Stimulated activated CD4-positive, alpha-beta T cell treated with anti-CD3 and anti-CD28 coated beads, TNF-alpha, amount 100 ng/mL, for 48 hours (primary cell): ENCODE measurements at regions not wholly inside any gene's neighbourhood (a gene's known extent, or its start where the extent isn't known, plus 50 kb on each side); places are given as distances from the start of the nearest gene placed in this dataset.
A peak's percentile ranks its signal among the peaks of the same experiment; 100 is the strongest.
"Not testable (repeated sequence)": the region's sequence is repeated elsewhere in the genome, so short reads cannot be mapped to it uniquely, and the experiment has no call there.

Experiments
- DNase-seq, 3 donors: peaks; one replicate each; pipeline ENCODE4 v3.0.0-alpha.2; 2020; ENCODE audit warnings: low read depth in 3 of 3

DNA sequence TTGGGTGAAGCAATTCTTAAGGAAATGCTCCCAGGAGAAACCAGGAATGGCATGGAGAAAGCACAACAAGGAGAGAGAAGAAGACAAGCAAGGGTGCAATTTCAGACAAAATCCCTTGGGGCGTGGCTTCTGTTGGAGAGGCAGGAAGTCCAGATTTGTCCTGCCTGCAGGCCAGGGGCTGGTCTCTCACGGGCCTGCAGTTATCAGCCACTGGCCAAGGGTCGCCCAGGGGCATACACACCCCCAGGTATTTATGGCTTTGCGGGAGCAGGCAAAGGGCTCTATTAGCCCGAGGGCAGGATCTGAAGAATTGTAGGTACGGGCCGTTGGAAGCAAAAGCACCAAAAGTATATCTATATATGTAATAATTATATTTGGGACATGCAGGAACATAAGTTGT is 87.7 kb downstream of the IYD start:
- DNase-seq, result no peak

DNA sequence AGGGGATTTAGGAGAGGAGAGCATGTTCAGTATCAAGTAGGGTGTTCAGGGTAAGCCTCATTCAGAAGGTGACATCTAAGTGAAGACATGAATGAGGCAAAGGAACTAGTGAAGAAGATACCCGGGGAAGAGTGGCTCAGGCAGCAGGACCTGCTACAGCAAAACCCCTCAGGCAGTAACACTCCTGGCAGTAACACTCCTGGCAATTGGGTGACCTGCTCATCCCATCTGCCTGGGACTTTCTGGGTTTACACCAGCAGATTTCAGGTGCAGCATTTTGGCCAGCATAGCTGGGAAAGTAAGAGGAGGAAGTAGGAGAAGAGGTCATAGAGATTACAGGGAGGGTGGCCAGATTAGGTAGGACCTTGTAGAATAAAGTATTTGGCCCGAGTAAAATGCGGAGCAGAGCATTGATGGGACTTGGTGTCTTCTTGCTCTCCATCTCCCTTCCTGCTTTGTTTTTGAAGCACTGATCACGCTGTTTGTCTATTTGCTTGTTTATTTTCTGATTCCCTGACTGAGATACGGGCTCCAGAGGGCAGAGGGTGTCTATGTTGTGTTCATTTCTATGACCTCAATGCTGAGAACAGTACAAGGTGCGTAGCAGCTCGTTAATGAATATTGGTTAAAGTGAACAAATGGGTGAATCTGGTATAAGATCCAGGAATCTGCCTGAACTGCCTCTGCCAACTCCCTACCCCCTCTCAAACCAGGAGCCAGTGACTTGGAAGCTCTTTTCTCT is 88.3 kb downstream of the IYD start:
- DNase-seq, result no peak

DNA sequence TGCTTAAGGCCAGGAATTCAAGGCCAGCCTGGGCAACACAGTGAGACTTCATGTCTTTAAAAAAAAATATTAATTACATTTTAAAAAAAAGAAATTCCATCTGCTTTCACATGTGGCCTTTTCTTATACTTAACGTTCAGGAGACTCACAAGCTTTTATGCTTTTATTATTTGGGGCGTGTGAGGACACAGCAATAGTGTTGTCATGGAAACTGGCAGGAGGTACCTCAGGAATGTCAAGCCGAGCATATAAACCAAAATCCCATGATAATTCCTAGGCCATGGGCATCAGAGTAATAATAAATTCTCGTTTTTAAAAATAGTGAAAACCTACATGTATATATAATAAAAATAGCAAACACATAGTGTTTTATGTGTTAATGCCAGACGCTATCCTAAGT is 89.8 kb downstream of the IYD start:
- no peak for DNase-seq

DNA sequence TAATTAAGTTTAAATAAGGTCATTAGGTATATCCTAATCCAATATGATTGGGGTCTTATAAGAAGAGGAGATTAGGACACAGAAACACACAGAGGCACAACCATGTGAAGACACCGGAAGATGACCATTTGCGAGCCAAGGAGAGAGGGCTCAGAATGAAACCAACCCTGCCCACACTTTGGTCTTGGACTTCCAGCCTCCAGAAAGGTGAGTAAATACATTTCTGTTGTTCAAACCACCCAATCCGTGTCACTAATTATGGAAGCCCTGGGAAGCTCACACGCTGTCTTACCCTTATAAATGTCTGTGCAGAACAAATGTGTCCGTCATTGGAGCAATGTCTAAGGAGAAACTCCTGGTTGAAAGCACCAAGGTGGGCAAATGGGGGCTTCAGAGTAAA is 95.0 kb downstream of the IYD start:
- DNase-seq, result no peak

DNA sequence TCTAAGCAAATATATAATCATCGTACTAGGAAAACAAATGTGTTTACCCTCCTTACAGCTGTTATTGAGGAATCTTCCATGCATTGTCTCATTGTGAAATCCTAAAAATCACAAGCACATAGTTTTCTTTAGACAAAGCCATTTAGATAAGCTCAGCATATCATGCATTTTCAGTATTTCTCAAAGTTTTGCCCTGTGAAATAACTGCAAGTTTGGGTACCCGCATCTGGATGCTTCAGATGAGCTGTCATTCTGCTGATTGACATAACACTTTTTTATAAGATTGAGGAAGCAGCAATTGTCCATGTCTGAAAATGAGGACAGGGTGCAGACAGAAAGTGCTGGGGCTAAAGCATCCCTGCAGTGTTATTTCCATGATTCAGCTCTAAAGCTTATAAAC is 96.2 kb downstream of the IYD start:
- DNase-seq, result no peak

DNA sequence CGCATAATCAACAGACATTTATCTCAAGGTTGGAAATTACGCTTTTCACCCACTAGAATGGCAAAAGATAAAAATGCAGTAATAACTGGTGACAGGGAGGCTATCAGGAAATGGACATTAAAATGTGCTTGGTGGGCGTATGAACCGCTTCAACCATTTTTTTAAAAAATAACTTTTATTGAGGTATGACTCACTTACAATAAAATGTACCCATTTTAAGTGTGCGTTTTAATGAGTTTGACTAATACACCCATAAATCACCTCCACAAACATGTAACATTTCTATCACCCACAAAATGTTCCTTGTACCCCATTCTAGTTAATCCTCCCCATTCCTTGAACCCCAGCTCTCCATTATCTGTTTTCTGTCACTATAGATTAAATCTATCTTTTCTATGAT is 96.8 kb downstream of the IYD start:
- no peak for DNase-seq

DNA sequence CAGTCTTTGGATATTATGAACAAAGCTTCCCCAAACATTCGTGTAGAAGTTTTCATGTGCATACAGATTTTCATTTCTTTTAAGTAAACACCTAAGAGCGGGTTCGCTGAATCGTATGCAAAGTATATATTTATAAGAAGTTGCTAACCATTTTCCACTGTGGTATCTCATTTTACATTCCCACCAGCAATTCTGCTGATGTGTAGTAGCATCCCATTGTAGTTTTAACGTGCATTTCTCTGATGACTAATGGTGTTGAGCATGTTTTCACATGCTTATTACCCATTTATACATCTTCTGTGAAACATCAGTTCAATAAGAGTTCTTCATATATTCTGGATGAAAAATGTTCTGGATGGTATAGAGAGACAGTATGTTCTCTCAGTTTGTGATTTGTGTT is 97.4 kb downstream of the IYD start:
- DNase-seq, result no peak

DNA sequence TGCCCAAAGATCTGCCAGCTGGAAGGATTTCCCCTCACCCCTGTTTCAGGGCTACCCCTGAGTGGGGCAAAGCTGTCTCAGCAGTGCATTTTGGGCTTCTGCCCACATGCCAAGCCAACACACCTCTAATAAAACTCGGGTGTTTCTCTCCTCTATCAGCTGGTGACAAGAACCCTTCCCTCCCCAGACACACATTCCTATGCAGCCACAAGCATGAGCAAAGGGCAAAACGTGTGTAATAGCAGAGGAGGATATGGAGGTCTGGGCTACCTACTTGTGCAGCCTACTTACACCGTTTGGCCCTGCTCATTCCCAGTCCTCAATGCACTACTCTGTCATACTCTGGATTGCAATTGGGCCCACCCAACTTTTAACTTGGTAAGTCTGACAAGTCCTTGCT is 101.3 kb downstream of the IYD start:
- DNase-seq, result no peak

DNA sequence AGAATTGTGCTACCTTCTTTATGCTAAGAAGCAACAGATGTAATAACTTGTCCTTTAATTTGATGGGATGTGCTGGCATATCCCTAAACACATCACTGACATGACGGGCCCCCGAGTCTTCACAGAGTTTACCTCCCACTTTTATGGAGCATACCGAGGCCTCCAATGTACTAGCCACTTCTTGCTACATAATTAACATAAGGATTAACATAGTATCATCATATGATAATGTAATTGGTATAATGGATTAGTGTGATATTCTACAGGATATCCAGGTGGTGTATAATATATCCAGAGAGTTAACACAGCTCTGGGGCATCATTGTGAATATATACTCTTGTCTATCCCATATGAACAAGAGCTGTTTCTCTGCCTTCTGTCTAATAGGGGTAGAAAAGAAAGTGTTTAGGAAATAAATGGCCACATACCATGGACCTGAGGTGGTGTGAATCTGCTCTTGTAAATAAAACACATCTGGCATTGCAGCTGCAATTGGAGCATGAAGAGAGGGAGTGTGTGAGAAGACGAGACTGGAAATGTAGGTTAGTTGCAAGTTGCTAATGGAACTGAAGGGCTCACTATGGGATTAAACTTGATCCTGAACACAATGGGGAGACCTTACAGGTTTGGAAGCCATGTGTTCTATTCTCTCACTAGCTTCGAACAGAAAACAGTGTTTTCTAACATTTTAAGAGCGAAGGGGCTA is 102.3 kb downstream of the IYD start:
- no peak for DNase-seq

DNA sequence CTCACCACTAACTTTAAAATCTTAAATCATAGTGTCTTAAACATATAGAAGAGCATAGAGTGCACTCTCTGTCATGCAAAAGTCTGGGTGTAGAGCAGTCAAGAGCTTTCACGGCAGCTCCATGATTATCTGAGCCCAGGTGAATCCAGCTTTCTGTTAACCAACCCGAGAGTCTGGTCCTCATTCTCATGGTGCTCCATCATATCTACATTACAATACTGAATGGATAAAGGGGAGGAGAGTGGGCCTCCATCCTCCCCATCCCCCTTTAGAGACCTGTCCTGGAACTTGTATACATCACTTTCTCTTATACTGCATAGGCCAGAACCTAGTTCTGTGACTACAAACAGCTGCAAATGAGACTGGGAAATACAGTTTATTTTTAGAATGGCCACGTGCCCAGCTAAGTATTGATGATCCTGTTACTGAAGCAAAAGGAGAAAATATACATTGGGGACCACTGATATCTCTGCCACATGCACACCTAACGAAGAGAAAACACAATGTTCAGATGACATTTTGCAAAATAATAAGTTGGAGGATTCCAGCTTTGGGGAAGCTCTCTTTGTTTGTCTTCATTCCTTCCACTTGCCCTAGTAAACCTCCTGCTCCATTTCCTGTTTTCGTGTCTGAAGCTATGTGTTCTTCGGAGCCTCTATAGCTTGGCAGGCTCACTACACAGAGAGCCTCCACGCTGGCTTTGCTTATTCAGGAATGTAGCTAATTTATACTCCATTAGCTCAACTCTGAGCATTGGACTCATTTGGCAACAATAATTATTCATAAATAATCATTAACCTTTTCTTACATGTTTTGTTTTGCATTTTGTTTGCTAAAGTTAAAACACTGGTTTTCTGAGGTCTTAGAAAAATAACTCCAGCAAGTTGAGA is 110.1 kb downstream of the IYD start:
- no peak for DNase-seq

DNA sequence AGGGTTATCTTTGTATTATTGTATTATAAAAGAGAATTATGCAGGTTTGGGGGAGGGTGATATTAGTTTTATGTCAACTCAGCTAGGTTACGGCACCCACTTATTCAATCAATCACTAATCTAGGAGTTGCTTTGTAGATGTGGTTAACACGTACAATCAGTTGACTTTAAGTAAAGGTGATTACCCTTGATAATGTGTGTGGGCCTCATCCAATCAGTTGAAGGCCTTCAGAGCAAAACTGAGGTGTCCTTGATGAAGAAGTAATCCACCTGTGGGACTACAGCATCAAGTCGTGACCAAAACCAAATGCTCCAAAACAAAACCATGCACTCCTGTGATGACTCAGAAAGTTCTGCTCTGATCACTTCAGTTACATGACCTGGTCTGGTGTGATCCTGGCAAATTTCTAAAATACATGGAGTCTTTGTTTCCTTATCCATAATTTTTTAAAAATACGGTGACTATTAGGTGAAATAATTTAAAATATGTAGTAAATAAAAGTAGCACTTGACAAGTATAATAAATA is 114.1 kb downstream of the IYD start:
- no peak for DNase-seq

DNA sequence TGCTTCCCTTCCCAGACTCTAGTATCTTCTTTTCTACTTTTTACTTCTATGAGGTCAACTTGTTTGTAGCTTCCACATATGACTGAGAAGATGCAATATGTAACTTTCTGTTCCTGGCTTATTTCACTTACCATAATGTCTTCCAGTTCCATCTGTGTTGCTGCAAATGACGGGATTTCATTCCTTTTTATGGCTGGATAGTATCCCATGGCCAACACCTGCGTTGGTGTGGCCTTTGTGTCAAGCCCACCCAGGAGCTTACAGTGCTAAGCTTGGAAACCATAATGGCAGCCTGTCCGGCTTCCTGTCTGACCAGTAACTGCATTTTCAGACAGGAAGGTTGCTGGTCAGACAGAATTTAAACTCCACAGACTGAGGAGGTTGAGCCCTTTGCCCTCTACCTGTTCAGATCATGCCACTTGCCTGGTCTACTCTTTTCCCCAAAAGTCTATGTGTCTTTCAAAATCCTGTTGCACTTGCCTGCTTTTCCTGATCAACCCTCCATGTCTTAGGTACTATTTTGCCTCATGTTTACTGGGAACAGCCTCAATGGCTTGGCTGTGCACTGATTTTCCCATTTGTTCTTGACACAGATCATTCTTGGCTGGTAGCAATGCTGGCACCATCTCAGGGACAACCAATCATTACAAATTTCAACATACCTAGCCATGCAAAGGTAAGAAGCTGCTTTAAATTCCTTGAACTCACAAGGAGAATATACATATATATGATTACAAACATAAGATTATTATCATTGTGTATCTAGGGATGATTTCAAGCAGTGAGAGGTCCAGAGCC is 114.3 kb upstream of the PLEKHG1 start:
- no peak for DNase-seq

DNA sequence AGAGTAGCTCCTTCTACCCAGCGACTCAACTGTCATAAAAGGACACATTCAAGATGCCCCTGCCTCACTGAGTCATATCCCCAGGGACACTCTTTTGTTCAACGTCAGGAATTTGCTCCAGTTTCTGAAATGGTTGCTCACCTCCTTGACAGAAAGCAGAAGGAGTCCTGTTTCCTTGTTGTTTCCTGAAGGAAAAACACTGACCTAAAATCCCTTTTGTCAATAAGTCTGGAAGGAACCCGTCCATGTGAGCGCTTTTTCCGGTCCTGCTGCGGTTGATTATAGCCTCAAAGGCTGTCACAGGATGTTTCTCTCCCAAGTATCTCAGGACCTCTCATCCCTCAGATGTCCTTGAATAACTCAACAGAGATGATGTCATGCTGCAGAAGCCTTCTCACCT is 113.6 kb upstream of the PLEKHG1 start:
- DNase-seq, result no peak

DNA sequence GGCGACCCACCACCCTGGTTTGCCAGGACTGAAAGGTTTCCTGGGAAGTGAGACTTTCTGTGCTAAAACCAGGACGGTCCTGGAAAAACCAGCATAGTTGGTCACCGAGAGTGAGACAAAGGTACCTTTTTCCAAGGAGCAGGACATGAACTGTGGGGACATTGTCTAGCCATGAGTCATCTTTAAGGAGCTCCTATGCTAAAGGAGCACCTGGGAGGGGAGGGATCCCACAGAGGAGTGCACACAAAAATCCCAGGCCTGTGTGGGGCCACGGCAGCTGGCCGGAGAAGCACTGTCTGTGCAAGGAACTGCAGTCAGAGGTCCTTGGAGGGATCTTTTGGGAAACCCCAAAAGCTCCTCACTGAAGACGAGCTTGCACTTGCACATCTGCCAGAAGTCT is 109.1 kb upstream of the PLEKHG1 start:
- no peak for DNase-seq

DNA sequence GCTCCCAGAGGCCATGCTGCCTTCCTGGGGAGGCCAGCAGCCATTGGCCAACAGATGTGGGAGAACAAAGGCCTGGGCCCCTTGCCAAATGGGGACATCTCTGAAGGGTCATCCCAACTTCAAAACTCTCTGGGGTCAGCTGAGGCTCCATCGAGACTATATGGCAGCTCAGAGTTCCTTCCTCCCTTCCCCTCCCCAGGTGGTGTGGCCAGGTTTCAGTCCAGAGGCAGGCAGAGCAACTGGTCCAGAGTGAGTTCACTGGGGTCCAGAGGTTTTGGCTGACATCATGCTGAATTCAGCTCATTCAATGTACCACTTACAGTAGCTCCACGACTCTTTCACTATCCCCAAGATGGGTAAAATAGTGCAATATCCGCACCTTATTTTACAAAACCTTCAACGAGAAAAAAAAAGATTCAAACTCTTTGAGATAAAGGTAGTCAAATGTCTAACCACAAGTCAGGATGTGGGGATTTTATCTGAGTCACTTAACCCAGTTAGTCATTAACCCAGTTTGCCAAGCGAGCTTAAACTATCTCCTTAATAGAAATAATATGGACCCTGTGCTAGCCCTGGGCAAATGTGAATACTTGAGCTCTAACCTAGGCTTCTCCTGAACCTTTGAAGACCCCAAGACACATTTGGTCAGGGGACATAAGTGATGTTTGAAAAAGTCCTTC is 108.4 kb upstream of the PLEKHG1 start:
- peak in 1 of 3 donors; percentile 11 for DNase-seq

DNA sequence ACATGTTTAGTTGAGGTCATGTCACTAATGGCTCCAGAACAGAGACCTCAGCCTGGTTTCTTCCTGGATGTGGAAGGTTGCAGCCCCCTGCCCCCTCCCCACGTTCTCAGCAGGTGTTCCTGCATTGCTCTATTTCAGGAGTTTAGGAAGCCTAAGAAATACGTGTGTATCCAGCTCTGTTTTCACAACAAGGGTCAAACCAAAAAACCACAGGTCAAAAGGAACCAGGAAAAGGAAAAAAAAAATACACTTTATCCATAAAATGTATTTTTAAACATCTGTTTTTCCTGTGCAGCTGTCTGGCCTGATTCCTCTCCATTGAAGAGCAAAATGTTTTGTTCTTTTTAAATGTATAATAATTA is 107.9 kb upstream of the PLEKHG1 start:
- DNase-seq, result no peak

DNA sequence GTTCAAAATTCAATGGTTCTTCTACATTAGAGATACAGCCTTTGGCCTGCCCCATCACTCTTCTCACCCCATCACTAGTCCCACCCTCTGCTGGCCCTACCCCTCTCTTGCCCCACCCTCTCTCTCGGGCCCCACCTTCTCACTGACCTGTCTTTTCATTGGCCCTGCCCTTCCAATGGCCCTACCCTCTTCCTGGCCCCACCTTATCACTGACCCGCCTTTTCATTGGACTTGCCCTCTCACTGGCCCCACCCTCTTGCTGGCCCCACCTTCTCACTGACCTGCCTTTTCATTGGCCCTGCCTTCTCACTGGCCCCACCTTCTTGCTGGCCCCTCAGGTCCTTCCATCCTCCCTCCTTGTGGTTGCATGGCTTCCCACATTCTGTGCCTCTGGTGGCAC is 107.2 kb upstream of the PLEKHG1 start:
- DNase-seq, result no peak

DNA sequence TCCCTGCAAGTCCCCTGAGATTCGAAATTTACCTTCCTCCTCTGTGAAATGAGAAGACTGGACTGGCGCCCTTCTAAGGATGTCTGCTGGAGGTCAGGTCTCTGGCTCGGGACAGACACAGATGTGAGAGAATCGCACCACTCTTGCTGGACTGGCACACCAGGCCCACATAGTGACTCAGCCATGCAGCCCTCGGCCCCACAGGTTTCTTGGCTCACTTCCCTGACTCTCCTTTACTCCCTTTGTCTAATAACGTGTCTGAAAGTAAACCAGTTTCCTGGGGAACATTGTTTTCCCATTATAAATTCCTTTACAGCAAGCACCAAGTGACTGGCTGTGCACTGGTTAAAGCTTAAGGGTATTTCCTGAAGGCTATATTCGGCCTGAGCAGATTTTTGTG is 106.7 kb upstream of the PLEKHG1 start:
- DNase-seq, result no peak

DNA sequence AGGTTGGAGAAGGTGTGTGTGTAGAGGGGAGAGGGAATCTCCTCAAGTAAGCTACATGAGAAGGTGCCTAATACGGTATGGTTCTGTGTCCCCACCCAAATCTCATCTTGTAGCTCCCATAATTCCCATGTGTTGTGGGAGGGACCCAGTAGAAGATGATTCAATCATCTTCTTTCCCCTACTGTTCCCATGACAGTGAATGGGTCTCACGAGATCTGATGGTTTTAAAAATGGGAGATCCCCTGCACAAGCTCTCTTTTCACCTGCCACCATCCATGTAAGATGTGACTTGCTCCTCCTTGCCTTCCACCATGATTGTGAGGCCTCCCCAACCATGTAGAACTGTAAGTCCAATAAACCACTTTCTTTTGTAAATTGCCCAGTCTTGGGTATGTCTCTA is 106.1 kb upstream of the PLEKHG1 start:
- DNase-seq, result not testable (repeated sequence)

DNA sequence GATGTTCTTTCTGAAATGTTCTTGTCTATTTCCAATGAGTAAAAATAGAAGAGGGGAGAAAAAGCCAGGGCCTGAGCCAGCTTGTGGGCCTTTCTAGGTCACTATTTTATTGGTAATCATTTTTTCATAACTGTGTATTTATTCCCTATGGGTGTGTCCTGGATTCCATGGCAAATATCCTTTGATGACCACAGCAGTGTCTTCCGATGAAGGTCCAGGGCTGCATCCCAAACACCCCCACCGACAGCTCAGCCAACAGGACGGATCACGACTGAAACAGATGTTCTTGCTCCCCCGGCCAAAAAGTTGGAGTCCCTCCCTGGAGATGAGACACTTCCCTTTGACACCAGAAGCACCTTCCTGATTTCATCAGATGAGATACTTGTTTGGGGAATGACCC is 105.4 kb upstream of the PLEKHG1 start:
- no peak for DNase-seq

DNA sequence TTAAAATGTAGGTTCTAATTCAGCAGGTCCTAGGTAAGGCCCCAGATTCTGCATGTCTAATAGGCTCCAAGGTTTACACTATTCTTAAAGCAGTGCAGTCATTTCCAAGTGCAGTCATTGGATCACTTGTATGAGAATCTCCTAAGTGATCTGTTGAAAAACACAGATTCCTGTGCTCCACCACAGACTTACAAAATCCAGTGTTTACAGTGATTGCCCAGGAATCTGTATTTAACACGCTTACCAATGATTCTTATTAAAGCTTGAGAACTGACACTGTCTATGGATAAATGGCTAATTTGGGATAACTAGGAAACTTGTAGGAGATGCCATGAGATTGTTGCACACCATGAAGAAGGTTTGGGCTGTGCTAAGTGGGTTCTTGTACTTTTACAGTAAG is 104.6 kb upstream of the PLEKHG1 start:
- DNase-seq, result no peak
